ENCODE measurements at regions not wholly inside any gene's neighbourhood (a gene's known extent, or its start where the extent isn't known, plus 50 kb on each side); places are given as distances from the start of the nearest gene placed in this dataset.

DNA sequence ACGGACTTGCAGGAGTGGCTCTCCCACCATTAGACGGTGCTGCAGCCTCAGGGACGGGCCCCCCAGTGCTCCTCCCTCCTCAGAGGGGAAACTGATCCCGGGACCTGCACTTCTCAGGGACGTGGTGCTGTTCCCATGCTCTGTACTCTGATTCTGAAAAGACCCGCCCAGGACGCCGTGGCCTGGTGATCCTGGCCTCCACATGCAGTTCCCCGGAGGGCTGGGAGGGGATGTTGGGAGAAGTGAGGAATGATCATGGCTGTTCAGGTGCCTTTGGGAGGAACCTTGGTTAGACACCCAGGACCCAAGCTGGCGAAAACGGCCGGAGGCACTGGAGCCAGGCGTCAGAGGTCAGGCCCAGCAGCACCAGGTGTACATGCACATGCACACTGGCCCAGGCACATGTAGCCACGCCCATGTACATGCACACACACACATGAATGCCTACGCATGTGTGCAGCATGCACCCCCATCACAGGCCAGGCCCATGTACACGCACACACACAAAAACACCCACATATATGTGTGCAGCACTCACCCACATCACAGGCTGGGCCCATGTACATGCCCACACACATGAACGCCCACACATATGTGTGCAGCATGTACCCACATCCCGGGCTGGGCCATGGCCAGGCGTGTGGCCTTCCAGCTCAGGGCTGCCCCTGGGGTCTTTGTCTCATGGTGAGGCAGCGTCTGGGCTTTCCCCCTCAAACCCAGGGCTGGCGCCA, 52.6 kb upstream of the DACT2 start:
- TF ChIP-seq POLR2AphosphoS5 (IDR thresholded peaks at IDR 0.05) (no peak), CTCF (IDR thresholded peaks at IDR 0.05 in 8 of 11, conservative IDR thresholded peaks at IDR 0.05 in 3 of 11) (no peak), POLR2A (IDR thresholded peaks at IDR 0.05) (no peak)

All from spleen (tissue), 7 donors.